ENCODE measurements at regions not wholly inside any gene's neighbourhood (a gene's known extent, or its start where the extent isn't known, plus 50 kb on each side); places are given as distances from the start of the nearest gene placed in this dataset.

GRCh38 chr4:79651456-79651855 lies 243.4 kb upstream of the GK2 start:
- no peaks in the 10 kb centered on the region for H3K9me3 ChIP-seq (ENCODE audit: control insufficient read depth, insufficient read depth, low read length)
- ATAC-seq (no peak), DNase-seq (no peak)
- no peaks in the 10 kb centered on the region for H3K4me1 Mint-ChIP-seq
- H3K9me3 Mint-ChIP-seq: peaks cover 4 to 6% of the 10 kb centered on the region in 2 donors
- H3K4me1 ChIP-seq (ENCODE audit: control insufficient read depth, insufficient read depth, low read length): no peaks in the 10 kb centered on the region
- no peaks in the 10 kb centered on the region for H3K27me3 ChIP-seq (ENCODE audit: control insufficient read depth, insufficient read depth, low read length)
- H3K27ac ChIP-seq (ENCODE audit: low read length): no peak overlapping the region
- H3K36me3 ChIP-seq (ENCODE audit: control insufficient read depth, insufficient read depth, low read length): no peaks in the 10 kb centered on the region
- H3K27ac Mint-ChIP-seq: no peak overlapping the region
- H3K4me3 Mint-ChIP-seq: no peak overlapping the region
- intact Hi-C loops (cut with micrococcal nuclease): no loop called here
- no peak for TF ChIP-seq CTCF (IDR thresholded peaks at IDR 0.05)
- no peaks in the 10 kb centered on the region for H3K27me3 Mint-ChIP-seq (ENCODE audit: low read depth in 2 of 2)
- no peaks in the 10 kb centered on the region for H3K36me3 Mint-ChIP-seq
- no peak overlapping the region for H3K4me3 ChIP-seq (ENCODE audit: low read length)

DNA sequence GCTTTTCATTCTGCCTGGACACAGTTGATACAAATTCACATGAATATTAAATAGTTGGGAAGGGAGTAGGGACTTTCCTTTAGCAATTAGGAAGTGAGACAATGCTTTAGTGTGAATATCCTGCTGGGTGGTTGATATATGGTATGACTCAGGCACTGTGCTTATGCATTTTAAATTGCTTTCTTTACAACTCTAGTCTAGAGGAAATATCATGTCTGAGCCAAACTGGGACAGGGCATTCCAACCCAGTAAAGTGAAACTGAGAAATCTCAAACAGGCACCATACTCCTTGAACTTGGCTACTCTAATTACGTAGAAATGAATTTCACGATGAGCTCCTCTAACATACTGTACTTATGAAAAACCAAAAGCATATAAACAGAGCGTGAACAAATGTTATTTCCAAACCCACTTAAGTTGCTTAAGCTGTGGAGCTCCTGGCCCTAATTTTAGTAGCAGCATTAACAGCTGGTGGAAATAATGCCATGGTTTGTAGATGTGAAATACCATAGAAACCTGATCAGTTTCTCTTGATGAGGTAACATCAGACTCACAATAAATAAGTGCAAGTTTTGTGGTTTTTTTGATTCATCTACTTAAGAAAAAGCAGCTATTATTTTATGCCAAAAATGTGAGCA lies 242.9 kb upstream of the GK2 start:
- no peak for TF ChIP-seq CTCF (IDR thresholded peaks at IDR 0.05)

GRCh38 chr4:79650217-79650616 lies 242.2 kb upstream of the GK2 start:
- H3K27ac Mint-ChIP-seq: no peak overlapping the region
- no peaks in the 10 kb centered on the region for H3K36me3 ChIP-seq (ENCODE audit: control insufficient read depth, insufficient read depth, low read length)
- no peaks in the 10 kb centered on the region for H3K4me1 ChIP-seq (ENCODE audit: control insufficient read depth, insufficient read depth, low read length)
- H3K27me3 ChIP-seq (ENCODE audit: control insufficient read depth, insufficient read depth, low read length): no peaks in the 10 kb centered on the region
- no peaks in the 10 kb centered on the region for H3K9me3 ChIP-seq (ENCODE audit: control insufficient read depth, insufficient read depth, low read length)
- no peaks in the 10 kb centered on the region for H3K27me3 Mint-ChIP-seq (ENCODE audit: low read depth in 2 of 2)
- ATAC-seq: no peak
- no peak overlapping the region for H3K4me3 ChIP-seq (ENCODE audit: low read length)
- no peaks in the 10 kb centered on the region for H3K4me1 Mint-ChIP-seq
- H3K27ac ChIP-seq (ENCODE audit: low read length): no peak overlapping the region
- 40% methylated on average over 1 of the region's 2 CpGs for WGBS (ENCODE audit: insufficient coverage)
- TF ChIP-seq CTCF (IDR thresholded peaks at IDR 0.05): no peak
- H3K4me3 Mint-ChIP-seq: no peak overlapping the region
- peaks cover 4 to 6% of the 10 kb centered on the region in 2 donors for H3K9me3 Mint-ChIP-seq
- DNase-seq: no peak
- H3K36me3 Mint-ChIP-seq: no peaks in the 10 kb centered on the region
- intact Hi-C loops (cut with micrococcal nuclease): no loop called here

More for the DNA sequence above, 242.9 kb upstream of the GK2 start:
- ATAC-seq: no peak
- Histone ChIP-seq H3K27me3 (ENCODE audit: control insufficient read depth, insufficient read depth, low read length) (no peaks in the 10 kb centered on the region), H3K4me3 (ENCODE audit: low read length) (no peak overlapping the region), H3K4me1 (ENCODE audit: control insufficient read depth, insufficient read depth, low read length) (no peaks in the 10 kb centered on the region), H3K27ac (ENCODE audit: low read length) (no peak overlapping the region), H3K9me3 (ENCODE audit: control insufficient read depth, insufficient read depth, low read length) (no peaks in the 10 kb centered on the region), H3K36me3 (ENCODE audit: control insufficient read depth, insufficient read depth, low read length) (no peaks in the 10 kb centered on the region)
- Mint-ChIP-seq H3K36me3 (no peaks in the 10 kb centered on the region), H3K27ac (no peak overlapping the region), H3K4me3 (no peak overlapping the region), H3K9me3 (peaks cover 4 to 6% of the 10 kb centered on the region in 2 donors), H3K4me1 (no peaks in the 10 kb centered on the region), H3K27me3 (ENCODE audit: low read depth in 2 of 2) (no peaks in the 10 kb centered on the region)
- DNase-seq: no peak
- intact Hi-C loops (cut with micrococcal nuclease): no loop called here
- 69% methylated on average over 3 of the region's 3 CpGs for WGBS (ENCODE audit: insufficient coverage)

GRCh38 chr4:79645942-79646341 lies 237.9 kb upstream of the GK2 start:
- H3K36me3 ChIP-seq (ENCODE audit: control insufficient read depth, insufficient read depth, low read length): no peaks in the 10 kb centered on the region
- no CpG with 5 or more reads among the region's 2 CpGs for WGBS (ENCODE audit: insufficient coverage)
- intact Hi-C loops (cut with micrococcal nuclease): no loop called here
- no peak for ATAC-seq
- Mint-ChIP-seq H3K27me3 (ENCODE audit: low read depth in 2 of 2) (no peaks in the 10 kb centered on the region), H3K36me3 (peaks cover 5% of the 10 kb centered on the region), H3K4me3 (no peak overlapping the region), H3K4me1 (no peaks in the 10 kb centered on the region), H3K27ac (no peak overlapping the region), H3K9me3 (peaks cover 6 to 7% of the 10 kb centered on the region in 2 donors)
- no peak for TF ChIP-seq CTCF (IDR thresholded peaks at IDR 0.05)
- no peaks in the 10 kb centered on the region for H3K4me1 ChIP-seq (ENCODE audit: control insufficient read depth, insufficient read depth, low read length)
- H3K9me3 ChIP-seq (ENCODE audit: control insufficient read depth, insufficient read depth, low read length): no peaks in the 10 kb centered on the region
- H3K4me3 ChIP-seq (ENCODE audit: low read length): no peak overlapping the region
- DNase-seq: no peak
- no peaks in the 10 kb centered on the region for H3K27me3 ChIP-seq (ENCODE audit: control insufficient read depth, insufficient read depth, low read length)
- no peak overlapping the region for H3K27ac ChIP-seq (ENCODE audit: low read length)

Measured in natural killer cell (primary cell).